ENCODE measurements at regions not wholly inside any gene's neighbourhood (a gene's known extent, or its start where the extent isn't known, plus 50 kb on each side); places are given as distances from the start of the nearest gene placed in this dataset.
"Not testable (repeated sequence)": the region's sequence is repeated elsewhere in the genome, so short reads cannot be mapped to it uniquely, and the experiment has no call there.

GRCh38 chr7:118420888-118421287 is 196.4 kb downstream of the ANKRD7 start:
- DNase-seq: no peak

- DNase-seq: no peak
Measured at GRCh38 chr7:118429141-118429540, 204.6 kb downstream of the ANKRD7 start.

GRCh38 chr7:118436663-118437062 is 212.2 kb downstream of the ANKRD7 start:
- DNase-seq: no peak

- not testable (repeated sequence) for DNase-seq
Measured at GRCh38 chr7:118449030-118449429, 224.5 kb downstream of the ANKRD7 start.

- DNase-seq: no peak
Measured at GRCh38 chr7:118449797-118450567, 225.5 kb downstream of the ANKRD7 start.

GRCh38 chr7:118452128-118452527 is 227.6 kb downstream of the ANKRD7 start:
- no peak for DNase-seq

GRCh38 chr7:118467381-118467780 is 242.9 kb downstream of the ANKRD7 start:
- no peak for DNase-seq

GRCh38 chr7:118472581-118472980 is 248.1 kb downstream of the ANKRD7 start:
- no peak for DNase-seq

GRCh38 chr7:118473271-118473670 is 248.8 kb downstream of the ANKRD7 start:
- no peak for DNase-seq

- DNase-seq: no peak
Measured at GRCh38 chr7:118476036-118476435, 251.5 kb downstream of the ANKRD7 start.

GRCh38 chr7:118477036-118477435 is 252.5 kb downstream of the ANKRD7 start:
- no peak for DNase-seq

- no peak for DNase-seq
Measured at GRCh38 chr7:118478236-118478635, 253.7 kb downstream of the ANKRD7 start.

GRCh38 chr7:118478931-118479330 is 254.4 kb downstream of the ANKRD7 start:
- no peak for DNase-seq

- peak; percentile 63 for DNase-seq
Measured at GRCh38 chr7:118492466-118492865, 268.0 kb downstream of the ANKRD7 start.

GRCh38 chr7:118496138-118496644 is 271.7 kb downstream of the ANKRD7 start:
- no peak for DNase-seq

- DNase-seq: no peak
Measured at GRCh38 chr7:118502235-118502634, 277.7 kb downstream of the ANKRD7 start.

- no peak for DNase-seq
Measured at GRCh38 chr7:118511146-118511545, 286.6 kb downstream of the ANKRD7 start.

GRCh38 chr7:118517275-118517674 is 292.8 kb downstream of the ANKRD7 start:
- no peak for DNase-seq

- DNase-seq: no peak
Measured at GRCh38 chr7:118525020-118525419, 300.5 kb downstream of the ANKRD7 start.

- DNase-seq: no peak
Measured at GRCh38 chr7:118531566-118531965, 307.1 kb downstream of the ANKRD7 start.

- no peak for DNase-seq
Measured at GRCh38 chr7:118559207-118559606, 334.7 kb downstream of the ANKRD7 start.

- DNase-seq: no peak
Measured at GRCh38 chr7:118563311-118563710, 338.8 kb downstream of the ANKRD7 start.

GRCh38 chr7:118572604-118573003 is 348.1 kb downstream of the ANKRD7 start:
- DNase-seq: no peak

GRCh38 chr7:118573085-118573484 is 348.6 kb downstream of the ANKRD7 start:
- peak; percentile 87 for DNase-seq

- peak; percentile 25 for DNase-seq
Measured at GRCh38 chr7:118575393-118575948, 351.0 kb downstream of the ANKRD7 start.

Measured in DMS 273 treated with DMSO at 0.1 percent for 48 hours (cell line).